DND-41 (cell line): ENCODE measurements at regions not wholly inside any gene's neighbourhood (a gene's known extent, or its start where the extent isn't known, plus 50 kb on each side); places are given as distances from the start of the nearest gene placed in this dataset.

ENCODE experiments used
- CTCF ChIP-seq: IDR thresholded peaks from 2 replicates; pipeline ENCODE4 v1.5.1; 2012; ENCODE audit warnings: borderline replicate concordance, low read length, moderate library complexity, mild to moderate bottlenecking; ENCODE audit not compliant: poor library complexity, severe bottlenecking; ENCODE audit errors: extremely low read depth
- EZH2 ChIP-seq: IDR thresholded peaks from 3 replicates; pipeline ENCODE4 v1.6.1; 2012; ENCODE audit warnings: borderline replicate concordance, low read depth, mild to moderate bottlenecking, moderate library complexity, low read length, inconsistent platforms; ENCODE audit not compliant: severe bottlenecking

DNA sequence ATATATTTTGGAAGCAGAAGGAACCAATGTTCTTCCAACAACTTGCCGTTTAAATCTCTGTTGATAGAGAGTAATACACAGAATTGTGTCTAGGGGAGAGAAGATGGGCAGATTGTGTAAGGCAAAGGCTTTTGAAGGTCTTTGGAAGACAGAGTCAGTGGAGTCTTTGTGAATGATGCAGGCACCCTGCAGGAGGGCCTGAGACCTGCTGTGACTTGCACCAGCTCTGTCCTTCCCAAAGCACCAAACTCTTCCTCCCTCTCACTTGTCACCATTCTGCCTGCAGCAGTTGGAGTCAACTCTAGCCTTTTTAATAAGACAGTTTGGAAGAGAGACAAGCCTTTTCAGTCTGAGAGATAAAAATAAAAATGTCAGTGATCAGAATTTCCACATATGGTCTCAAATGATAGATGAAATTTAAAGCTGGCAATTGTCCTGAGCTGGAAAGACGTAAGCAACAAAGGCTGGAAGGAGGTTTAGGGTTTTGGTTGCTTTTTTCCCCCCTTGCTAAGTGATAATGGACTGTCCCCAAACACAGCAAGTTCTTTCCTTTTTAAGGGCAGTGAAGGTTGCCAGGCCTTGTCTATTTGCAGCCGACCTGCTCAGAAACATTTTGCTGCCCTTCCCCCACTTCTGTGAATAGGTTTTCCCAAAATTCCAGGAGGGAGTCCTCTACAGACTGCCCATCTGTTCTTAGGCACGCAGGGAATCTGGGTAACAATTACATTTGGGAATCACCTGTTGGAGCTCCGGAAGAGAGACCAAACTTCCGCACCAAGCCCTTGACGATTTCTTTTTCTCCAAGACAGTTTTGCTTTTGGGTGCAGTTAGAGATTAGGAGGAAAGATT lies 103.0 kb upstream of the NTF3 start:
- no peak for TF ChIP-seq CTCF
- no peak for TF ChIP-seq EZH2
